Spinal cord (tissue), 9 donors: ENCODE measurements at regions not wholly inside any gene's neighbourhood (a gene's known extent, or its start where the extent isn't known, plus 50 kb on each side); places are given as distances from the start of the nearest gene placed in this dataset.
"Not testable (repeated sequence)": the region's sequence is repeated elsewhere in the genome, so short reads cannot be mapped to it uniquely, and the experiment has no call there.

Source experiments
- DNase-seq, 6 donors: peaks; one replicate each; pipeline versions ENCODE4 v3.0.0 to v3.0.0-alpha.2; 2013 to 2015; ENCODE audit warnings: low spot score in 6 of 6, low read depth in 4 of 6
- H3K27ac ChIP-seq: one replicate; pipeline ENCODE4 v1.5.1; 2013; ENCODE audit warnings: low read depth, low read length, control low read depth
- H3K27me3 ChIP-seq: one replicate; pipeline ENCODE4 v1.6.1; 2013; ENCODE audit warnings: low read length; ENCODE audit not compliant: control insufficient read depth, insufficient read depth
- H3K36me3 ChIP-seq: one replicate; pipeline ENCODE4 v1.6.1; 2013; ENCODE audit warnings: low read length; ENCODE audit not compliant: control insufficient read depth, insufficient read depth
- H3K4me1 ChIP-seq: one replicate; pipeline ENCODE4 v1.6.1; 2013; ENCODE audit warnings: low read length; ENCODE audit not compliant: control insufficient read depth, insufficient read depth
- H3K4me3 ChIP-seq: one replicate; pipeline ENCODE4 v1.5.1; 2013; ENCODE audit warnings: low read depth, low read length, control low read depth
- H3K9me3 ChIP-seq: one replicate; pipeline ENCODE4 v1.6.1; 2013; ENCODE audit warnings: low read length; ENCODE audit not compliant: control insufficient read depth, insufficient read depth
- WGBS: methylation state at CpG from one replicate; pipeline ENCODE4 v1.1.5; 2013; ENCODE audit warnings: missing lambda C conversion rate; ENCODE audit not compliant: insufficient coverage; 5-methylcytosine and 5-hydroxymethylcytosine counted together
- donor health status: healthy.

DNA sequence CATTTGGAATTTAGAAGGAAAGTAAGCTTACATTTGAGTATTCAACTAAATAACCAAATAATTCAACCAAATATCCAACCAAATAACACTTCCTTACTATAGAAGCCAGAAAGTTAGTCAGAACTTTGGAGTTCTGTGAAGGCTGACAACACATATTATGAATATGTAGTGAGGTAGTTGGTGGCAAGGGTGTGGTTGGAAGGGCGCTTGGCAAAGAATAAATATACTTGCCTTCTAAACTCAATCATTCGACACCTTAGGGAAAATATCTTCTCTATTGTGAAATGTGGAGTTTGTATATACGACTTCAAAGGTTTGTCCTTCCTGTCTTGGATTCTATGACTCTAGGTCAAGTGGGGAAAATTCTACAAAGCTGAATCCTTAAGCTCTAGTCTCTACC lies 111.7 kb upstream of the OSTN start:
- no peaks in the 10 kb centered on the region for H3K27me3 ChIP-seq
- H3K4me3 ChIP-seq, result no peak overlapping the region
- H3K27ac ChIP-seq, result no peak overlapping the region
- no CpG with 5 or more reads among the region's 3 CpGs for WGBS
- no peaks in the 10 kb centered on the region for H3K4me1 ChIP-seq
- DNase-seq, result no peak
- H3K9me3 ChIP-seq, result no peaks in the 10 kb centered on the region
- no peaks in the 10 kb centered on the region for H3K36me3 ChIP-seq

- Histone ChIP-seq H3K36me3 (no peaks in the 10 kb centered on the region), H3K27ac (no peak overlapping the region), H3K4me3 (no peak overlapping the region), H3K9me3 (no peaks in the 10 kb centered on the region), H3K4me1 (no peaks in the 10 kb centered on the region), H3K27me3 (no peaks in the 10 kb centered on the region)
- DNase-seq, result no peak
- WGBS, result 86% methylated on average over 1 of the region's 3 CpGs
Observed at GRCh38 chr3:191085091-191085490, 114.0 kb upstream of the OSTN start.

DNA sequence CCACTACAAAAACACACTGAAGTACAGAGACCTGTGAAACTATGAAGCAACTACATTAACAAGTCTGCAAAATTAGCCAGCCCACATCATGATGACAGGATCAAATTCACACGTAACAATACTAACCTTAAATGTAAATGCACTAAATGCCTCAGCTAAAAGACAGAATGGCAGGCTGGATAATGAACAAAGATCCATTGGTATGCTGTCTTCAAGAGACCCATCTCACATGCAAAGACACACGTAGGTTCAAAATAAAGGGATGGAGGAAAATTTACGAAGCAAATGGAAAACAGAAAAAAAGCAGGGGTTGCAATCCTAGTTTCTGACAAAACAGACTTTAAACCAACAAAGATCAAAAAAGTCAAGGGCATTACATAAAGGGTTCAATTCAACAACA lies 120.1 kb upstream of the OSTN start:
- not testable (repeated sequence) for H3K4me1 ChIP-seq, H3K27ac ChIP-seq, H3K9me3 ChIP-seq, DNase-seq, H3K36me3 ChIP-seq, H3K4me3 ChIP-seq, H3K27me3 ChIP-seq
- WGBS, result 100% methylated on average over 1 of the region's 3 CpGs

GRCh38 chr3:191076903-191077552 lies 122.0 kb upstream of the OSTN start:
- H3K27ac ChIP-seq, result no peak overlapping the region
- H3K9me3 ChIP-seq, result peaks cover 3% of the 10 kb centered on the region
- no peaks in the 10 kb centered on the region for H3K27me3 ChIP-seq
- H3K4me3 ChIP-seq, result no peak overlapping the region
- no peaks in the 10 kb centered on the region for H3K36me3 ChIP-seq
- 72% methylated on average over 2 of the region's 2 CpGs for WGBS
- DNase-seq, result no peak
- no peaks in the 10 kb centered on the region for H3K4me1 ChIP-seq

- H3K27me3 ChIP-seq, result no peaks in the 10 kb centered on the region
- H3K27ac ChIP-seq, result no peak overlapping the region
- H3K9me3 ChIP-seq, result peaks cover 3% of the 10 kb centered on the region
- no peak for DNase-seq
- no peaks in the 10 kb centered on the region for H3K36me3 ChIP-seq
- H3K4me3 ChIP-seq, result no peak overlapping the region
- WGBS, result 0% methylated on average over 1 of the region's 5 CpGs
- no peaks in the 10 kb centered on the region for H3K4me1 ChIP-seq
Observed at GRCh38 chr3:191074511-191074910, 124.5 kb upstream of the OSTN start.

GRCh38 chr3:191070762-191071403 lies 128.2 kb upstream of the OSTN start:
- no peaks in the 10 kb centered on the region for H3K36me3 ChIP-seq
- WGBS, result 46% methylated on average over 1 of the region's 4 CpGs
- no peaks in the 10 kb centered on the region for H3K27me3 ChIP-seq
- H3K4me3 ChIP-seq, result no peak overlapping the region
- H3K4me1 ChIP-seq, result no peaks in the 10 kb centered on the region
- DNase-seq, result peak in 1 of 6 donors; percentile 10
- H3K27ac ChIP-seq, result no peak overlapping the region
- H3K9me3 ChIP-seq, result no peaks in the 10 kb centered on the region

DNA sequence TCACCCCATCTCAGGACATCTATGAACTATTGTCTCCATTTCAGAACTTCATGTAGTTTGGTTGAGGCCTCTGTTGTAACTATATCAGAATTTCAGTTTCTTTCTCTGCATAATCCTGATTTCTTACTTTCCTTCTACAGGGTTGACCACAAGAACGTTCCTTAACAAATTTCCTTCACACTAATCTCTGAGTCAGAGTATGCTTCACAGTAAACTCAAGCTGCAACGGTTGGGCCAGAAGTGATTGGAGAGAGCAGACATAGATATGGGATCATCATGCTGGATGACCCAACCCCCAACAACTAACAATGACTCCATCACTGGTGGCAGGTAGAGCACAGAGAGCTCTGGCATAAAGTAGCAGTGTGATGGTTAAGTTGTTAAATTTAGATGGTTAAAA lies 128.8 kb upstream of the OSTN start:
- no peaks in the 10 kb centered on the region for H3K27me3 ChIP-seq
- no peaks in the 10 kb centered on the region for H3K36me3 ChIP-seq
- no peak for DNase-seq
- H3K4me3 ChIP-seq, result no peak overlapping the region
- WGBS, result 86% methylated on average over 1 of the region's 2 CpGs
- no peak overlapping the region for H3K27ac ChIP-seq
- H3K4me1 ChIP-seq, result no peaks in the 10 kb centered on the region
- H3K9me3 ChIP-seq, result no peaks in the 10 kb centered on the region

GRCh38 chr3:191068946-191069813 lies 129.9 kb upstream of the OSTN start:
- Histone ChIP-seq H3K27ac (no peak overlapping the region), H3K4me3 (no peak overlapping the region), H3K36me3 (no peaks in the 10 kb centered on the region), H3K9me3 (no peaks in the 10 kb centered on the region), H3K4me1 (no peaks in the 10 kb centered on the region), H3K27me3 (no peaks in the 10 kb centered on the region)
- DNase-seq, result no peak
- 50% methylated on average over 2 of the region's 5 CpGs for WGBS

GRCh38 chr3:191066669-191067068 lies 132.4 kb upstream of the OSTN start:
- no peaks in the 10 kb centered on the region for H3K27me3 ChIP-seq
- no peaks in the 10 kb centered on the region for H3K36me3 ChIP-seq
- H3K4me3 ChIP-seq, result no peak overlapping the region
- no peak for DNase-seq
- no peaks in the 10 kb centered on the region for H3K9me3 ChIP-seq
- H3K27ac ChIP-seq, result no peak overlapping the region
- no CpG with 5 or more reads among the region's 1 CpG for WGBS
- no peaks in the 10 kb centered on the region for H3K4me1 ChIP-seq
